Suppressor macrophage treated with lipopolysaccharide for 4 hours (primary cell): ENCODE measurements at regions not wholly inside any gene's neighbourhood (a gene's known extent, or its start where the extent isn't known, plus 50 kb on each side); places are given as distances from the start of the nearest gene placed in this dataset.
"Not testable (repeated sequence)": the region's sequence is repeated elsewhere in the genome, so short reads cannot be mapped to it uniquely, and the experiment has no call there.

ENCODE experiments used
- DNase-seq: peaks from one replicate; pipeline ENCODE4 v3.0.0-alpha.2; 2020

DNA sequence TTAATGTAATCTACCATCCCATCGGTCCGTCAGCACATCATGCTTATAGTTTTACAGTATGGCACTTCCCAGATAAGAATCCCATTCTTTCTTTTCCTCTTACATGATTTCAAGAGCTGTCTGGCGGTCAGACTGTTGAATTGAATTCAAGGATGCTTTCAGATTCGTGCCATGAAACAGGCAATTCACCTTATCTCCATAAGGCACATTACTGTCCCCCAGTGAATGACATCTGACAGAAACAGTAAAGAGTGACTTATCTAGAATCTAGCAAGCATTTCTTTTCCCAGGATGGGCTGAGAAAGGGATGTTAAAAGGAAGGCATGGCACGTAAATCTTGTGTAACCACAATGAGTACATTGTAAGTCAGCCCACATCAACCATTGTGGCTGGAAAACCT is 61.1 kb upstream of the SEM1 start:
- DNase-seq = no peak

- no peak for DNase-seq
Observed at GRCh38 chr7:96772139-96772694, 62.6 kb upstream of the SEM1 start.

GRCh38 chr7:96773483-96773882 is 63.8 kb upstream of the SEM1 start:
- DNase-seq = no peak

GRCh38 chr7:96774358-96774757 is 64.7 kb upstream of the SEM1 start:
- no peak for DNase-seq

DNA sequence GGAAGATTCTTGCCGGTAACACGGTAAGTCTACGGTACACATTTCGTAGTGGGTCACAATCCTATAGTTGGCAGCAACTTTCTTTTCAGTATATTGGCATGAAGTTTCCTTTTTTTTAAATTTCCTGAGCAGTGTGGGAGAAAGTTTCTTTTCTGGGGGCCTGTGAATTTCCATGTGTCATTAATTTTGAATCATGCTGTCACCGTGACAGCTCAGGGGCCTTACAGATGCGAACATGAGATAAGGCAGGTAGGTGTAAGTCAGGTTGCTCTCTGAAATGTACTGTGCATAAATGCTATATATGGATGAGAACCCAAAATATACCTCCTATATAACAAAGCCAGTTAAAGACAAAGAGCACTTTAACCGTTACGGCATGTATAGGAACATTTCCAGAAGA is 65.4 kb upstream of the SEM1 start:
- DNase-seq = no peak

GRCh38 chr7:96778263-96778662 is 68.6 kb upstream of the SEM1 start:
- DNase-seq = no peak

DNA sequence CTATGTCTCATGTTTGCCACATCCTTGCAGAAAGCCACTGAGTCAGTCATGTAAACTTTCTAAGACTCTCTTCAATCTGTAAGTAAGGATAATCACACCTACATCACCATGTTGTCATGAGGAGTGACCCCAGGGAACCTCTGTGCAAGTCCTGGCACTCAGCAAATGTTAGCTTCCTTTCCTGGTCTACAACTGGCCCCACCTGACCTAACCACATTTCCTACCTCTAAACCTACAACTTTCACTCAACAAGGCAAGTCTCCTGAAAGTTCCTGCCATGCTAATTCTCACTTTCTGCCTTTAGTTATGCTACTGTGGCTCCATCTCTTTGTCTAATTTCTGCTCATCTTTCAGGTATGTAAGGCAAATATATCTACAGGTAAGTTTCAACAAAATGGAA is 72.3 kb upstream of the SEM1 start:
- no peak for DNase-seq

GRCh38 chr7:96782686-96783298 is 73.1 kb upstream of the SEM1 start:
- not testable (repeated sequence) for DNase-seq

GRCh38 chr7:96784597-96784996 is 75.0 kb upstream of the SEM1 start:
- no peak for DNase-seq

DNA sequence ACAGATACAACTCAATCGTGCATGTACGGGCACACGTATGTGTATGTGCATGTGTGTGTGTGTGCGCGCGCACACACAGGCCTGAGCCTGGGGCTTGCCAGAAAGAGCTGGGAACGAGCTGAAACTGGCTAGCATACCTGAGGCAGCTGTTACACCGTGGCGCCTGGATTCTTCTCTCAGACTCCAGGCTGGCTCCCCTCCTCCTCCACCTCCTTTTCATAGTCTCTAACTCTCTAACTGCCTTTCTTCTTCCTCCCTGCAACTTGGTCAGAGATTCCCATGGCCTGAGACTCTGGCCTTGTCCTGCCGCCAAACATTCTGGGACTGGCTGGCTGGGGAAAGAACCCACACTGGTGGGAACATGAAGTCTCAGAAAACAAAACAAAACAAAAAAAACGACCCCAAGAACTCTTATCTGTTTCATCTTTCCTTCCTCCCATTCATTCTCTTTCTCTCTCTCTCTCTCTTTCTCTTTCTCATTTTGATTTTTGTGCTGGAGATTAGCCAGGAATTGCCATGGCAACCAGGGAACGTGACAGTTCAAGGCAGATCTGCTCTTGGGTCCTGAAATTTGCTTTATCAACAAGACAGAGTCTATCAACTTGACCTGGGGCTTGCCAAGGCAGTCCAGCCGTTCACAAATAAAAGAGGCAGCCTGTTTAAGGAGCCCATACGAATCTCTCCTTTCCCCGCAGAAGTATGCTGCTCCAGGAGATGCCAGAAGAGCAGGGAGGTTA is 76.8 kb upstream of the SEM1 start:
- DNase-seq = no peak

DNA sequence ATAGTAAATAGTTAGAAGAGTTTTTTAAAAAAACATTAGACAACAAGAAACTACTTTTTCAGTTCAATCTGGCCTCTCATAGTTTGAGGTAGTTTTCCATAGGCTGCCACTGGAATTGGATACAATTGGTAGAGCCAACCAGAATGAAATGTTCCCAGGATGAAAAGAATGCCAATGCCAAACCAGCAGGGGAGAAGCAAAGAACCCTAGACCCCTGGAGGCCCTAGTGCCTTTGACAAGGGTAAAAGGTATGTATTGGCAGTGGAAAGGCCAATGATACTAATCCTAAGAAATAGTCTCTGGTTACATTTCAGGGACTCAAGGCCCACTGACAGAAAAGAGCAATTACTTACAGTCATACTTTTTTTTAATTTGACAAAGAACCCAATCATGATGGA is 77.4 kb upstream of the SEM1 start:
- no peak for DNase-seq

DNA sequence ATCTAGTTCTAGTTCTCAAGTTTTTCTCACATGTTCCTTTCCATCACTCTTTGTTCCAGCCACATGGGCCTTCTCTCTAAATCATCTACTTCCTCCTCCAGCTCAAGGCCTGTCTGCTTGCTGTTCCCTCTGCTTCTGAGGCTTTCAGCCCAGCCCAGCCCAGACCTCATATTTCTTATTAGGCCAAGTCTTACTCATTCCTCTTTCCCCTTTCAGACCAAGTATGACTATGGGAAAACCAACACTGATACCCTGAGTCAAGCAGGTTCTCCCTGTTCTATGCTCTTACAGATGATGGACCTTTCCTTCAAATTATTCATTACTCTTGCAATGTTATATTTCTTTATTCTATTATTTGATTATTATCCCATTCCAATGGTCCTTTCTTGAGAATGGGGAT is 80.3 kb upstream of the SEM1 start:
- DNase-seq = no peak

- no peak for DNase-seq
Observed at GRCh38 chr7:96792115-96792514, 82.5 kb upstream of the SEM1 start.

DNA sequence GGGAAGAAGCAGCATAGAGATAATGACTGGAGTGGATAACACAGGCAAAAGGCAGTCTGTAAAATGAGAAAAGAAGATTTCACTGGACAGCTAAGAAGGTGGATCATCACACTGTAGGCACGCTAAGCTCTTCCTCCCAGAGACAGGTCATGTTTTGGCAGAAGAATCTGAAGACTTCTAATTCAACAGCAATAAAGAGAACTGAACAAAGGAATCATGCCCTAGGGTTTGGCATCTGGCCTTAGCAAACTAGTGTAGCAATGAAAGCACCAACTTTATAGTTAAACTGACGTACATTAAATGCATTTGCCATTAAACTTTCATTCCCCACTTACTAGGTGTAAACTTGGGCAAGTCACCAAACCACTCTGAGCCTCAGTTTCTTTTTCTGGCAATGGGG is 84.4 kb upstream of the SEM1 start:
- DNase-seq = no peak

GRCh38 chr7:96800122-96800521 is 90.5 kb upstream of the SEM1 start:
- no peak for DNase-seq

DNA sequence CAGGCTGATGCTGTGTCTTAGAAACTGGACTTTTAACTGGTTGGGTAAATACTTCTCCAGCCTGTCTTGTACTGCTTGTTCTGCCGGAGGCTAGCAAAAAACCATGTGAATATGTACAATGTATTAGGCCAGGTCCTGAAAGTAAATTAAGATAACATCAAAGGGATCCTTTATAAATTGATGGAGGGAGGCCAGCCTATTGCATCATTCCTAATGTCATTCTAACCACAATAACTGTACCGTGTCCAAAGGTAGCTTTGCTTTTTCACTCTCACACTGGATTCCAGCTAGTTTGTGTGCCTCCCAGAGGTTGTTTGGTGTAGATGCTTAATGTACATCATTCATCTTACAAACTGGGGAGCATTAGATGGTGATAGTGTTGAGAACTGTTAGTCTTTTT is 91.2 kb upstream of the SEM1 start:
- no peak for DNase-seq

DNA sequence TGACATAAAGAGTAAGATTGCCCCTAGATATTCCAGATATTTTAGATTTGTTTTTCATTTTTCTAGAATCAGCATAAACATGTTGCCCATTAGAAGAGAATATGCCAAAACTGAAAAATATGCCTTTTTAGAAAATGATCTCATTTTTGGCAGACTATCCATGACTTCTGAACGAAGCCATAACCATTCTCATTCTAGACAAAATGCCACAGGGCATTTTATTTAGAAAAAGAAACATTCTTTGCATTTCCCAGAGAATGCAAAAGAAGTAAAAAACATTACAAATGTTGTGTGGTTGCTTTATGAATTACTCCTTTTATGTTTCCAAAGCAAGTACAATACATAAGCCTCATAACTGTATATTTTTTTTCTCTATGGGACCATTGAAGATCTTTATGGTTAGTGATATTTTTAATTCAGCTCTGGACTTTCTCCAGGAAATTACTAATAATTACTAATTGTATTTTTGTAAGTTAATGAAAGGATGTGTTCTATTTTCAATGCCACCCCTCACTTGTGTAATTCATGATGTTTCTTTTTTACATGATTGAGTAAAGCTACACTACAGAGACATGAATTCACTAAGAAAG is 109.6 kb upstream of the SEM1 start:
- DNase-seq = no peak

GRCh38 chr7:96821131-96821530 is 111.5 kb upstream of the SEM1 start:
- DNase-seq = not testable (repeated sequence)

DNA sequence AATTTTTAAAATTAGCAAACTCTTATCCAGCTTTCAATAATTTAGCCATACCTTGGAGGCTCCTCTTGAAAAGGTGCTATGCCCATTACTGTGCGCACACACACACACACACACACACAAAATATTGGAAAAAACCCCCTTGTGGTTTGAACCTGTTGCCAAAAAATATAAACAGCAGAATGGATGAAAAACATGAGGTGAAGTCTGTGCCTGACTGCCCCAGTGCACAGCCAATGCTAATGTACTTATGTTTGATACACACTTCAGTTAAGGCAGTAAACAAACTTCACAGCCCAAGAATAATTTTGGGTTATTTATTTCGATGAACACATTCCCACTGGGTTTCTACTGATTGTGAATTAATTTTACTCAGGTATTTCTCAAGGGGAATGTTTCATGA is 113.2 kb upstream of the SEM1 start:
- DNase-seq = no peak

DNA sequence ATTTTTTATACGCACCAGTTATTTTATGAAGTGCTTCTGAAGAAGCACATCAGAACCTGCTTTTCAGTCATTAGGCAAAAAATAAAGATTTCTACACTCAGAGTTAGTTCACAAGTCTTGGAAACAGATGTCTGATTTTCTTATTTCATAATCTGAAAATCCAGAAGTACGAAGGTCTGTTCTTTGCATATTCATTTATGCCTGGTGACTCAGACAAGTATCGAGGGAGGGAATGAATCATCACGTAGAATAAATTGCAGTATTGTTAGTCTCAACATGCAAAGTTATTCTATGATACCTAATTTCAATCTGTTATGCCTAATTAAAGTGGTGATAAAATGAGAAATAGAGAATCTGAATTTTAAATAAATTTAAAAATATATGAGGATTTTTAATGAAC is 113.6 kb upstream of the SEM1 start:
- DNase-seq = peak; percentile 24

DNA sequence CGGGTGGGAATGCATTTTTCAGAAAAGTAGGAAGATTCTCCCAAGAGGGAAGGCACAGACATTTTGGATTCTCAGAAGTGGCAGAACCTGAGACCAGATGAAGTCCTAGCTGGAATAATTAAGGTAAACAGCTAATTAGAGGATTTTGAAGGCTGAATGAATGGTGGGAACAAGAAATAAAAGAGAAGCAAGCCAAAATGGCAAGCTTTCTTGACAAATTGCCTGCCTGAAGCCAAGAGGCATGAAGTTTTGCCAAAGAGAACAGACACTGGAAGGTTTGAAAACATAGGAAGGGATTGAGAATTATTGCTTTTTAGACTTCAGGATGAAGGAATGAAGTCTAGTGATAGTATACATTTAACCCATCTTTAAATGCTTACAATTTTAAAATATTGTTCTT is 115.0 kb upstream of the SEM1 start:
- DNase-seq = no peak

DNA sequence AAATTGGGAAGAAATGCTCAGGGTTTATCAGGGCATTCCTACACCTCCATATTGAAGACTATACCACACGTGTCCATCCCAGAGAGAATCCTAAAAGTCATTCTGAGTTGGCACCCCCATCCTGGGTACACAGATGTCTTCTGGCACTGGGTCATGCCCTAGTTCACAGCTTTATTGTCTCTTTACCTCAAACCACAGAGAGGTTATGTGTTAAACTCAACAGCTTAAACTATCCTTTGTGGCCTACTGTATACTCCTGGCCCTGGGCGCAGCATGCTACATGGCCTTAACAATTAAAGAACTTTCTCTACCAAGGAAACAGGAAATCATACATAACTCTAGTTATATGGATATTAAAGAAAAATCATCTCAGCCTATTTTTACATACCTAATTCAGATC is 115.6 kb upstream of the SEM1 start:
- no peak for DNase-seq

GRCh38 chr7:96826089-96826488 is 116.4 kb upstream of the SEM1 start:
- no peak for DNase-seq

GRCh38 chr7:96827701-96828100 is 118.1 kb upstream of the SEM1 start:
- no peak for DNase-seq
